Right lobe of liver (tissue), 4 donors: ENCODE measurements at regions not wholly inside any gene's neighbourhood (a gene's known extent, or its start where the extent isn't known, plus 50 kb on each side); places are given as distances from the start of the nearest gene placed in this dataset.

Experiments used
- CTCF ChIP-seq, 4 donors: fragments of 200-600 bp in 3 of 4; fragments of 450-650 bp in 1 of 4; IDR thresholded peaks; one replicate each; pipeline versions ENCODE4 v1.5.1 to v1.8.0; 2016 to 2022; ENCODE audit warnings: antibody characterized with exemption in 4 of 4, mild to moderate bottlenecking in 2 of 4
- POLR2A ChIP-seq: fragments of 450-650 bp; IDR thresholded peaks from one replicate; pipeline ENCODE4 v1.6.1; 2017; ENCODE audit warnings: antibody characterized with exemption, mild to moderate bottlenecking
- donor health status: DM: no; HTN: no; CAD: no.
- donor health status: DM: no; HTN: no; CAD: no.
- donor health status: DM: no; HTN: yes; CAD: no.

DNA sequence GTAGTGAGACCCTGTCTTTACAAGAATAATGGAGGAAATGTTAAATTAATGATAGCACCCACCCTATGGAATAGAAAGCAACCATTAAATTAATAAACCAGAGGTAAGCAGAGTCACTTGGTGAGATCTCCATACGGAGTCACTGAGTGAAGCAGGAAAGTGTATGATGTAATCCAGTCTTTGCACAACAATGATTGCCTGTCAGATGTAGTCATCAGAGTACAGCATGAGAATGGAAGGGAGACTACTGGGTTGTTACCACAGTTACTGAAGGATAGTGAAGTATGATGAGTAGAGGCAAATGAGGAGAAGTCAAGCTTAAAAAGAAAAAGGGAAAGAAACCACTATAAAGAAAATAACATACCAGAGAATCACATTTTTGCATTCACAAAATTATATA lies 371.9 kb upstream of the SHH start:
- TF ChIP-seq CTCF (IDR thresholded peaks at IDR 0.05) (no peak), POLR2A (no peak)
